ENCODE measurements at regions not wholly inside any gene's neighbourhood (a gene's known extent, or its start where the extent isn't known, plus 50 kb on each side); places are given as distances from the start of the nearest gene placed in this dataset.

DNA sequence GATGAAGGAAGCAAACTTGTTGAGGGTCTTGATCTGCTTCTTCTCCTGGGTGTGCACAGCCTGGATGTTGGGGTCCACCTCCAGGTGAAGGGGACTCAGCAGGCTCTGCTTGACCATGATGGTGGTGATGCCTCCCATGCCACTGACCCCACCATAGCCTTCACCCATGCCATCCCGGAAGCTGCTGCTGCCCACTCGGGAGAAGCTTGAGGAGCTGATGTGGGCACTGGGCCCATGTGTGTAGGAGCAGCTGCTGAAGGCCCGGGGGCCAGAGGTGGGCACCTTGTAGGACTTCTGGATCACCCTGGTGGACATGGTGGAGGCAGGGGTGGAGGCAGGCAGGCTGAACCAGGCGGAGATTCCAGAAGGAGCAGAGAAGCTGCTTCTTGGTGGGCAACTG lies 432.7 kb upstream of the DIPK2B start:
- TF ChIP-seq POLR2A (IDR thresholded peaks at IDR 0.05) = no peak
- TF ChIP-seq, protein P1, sequence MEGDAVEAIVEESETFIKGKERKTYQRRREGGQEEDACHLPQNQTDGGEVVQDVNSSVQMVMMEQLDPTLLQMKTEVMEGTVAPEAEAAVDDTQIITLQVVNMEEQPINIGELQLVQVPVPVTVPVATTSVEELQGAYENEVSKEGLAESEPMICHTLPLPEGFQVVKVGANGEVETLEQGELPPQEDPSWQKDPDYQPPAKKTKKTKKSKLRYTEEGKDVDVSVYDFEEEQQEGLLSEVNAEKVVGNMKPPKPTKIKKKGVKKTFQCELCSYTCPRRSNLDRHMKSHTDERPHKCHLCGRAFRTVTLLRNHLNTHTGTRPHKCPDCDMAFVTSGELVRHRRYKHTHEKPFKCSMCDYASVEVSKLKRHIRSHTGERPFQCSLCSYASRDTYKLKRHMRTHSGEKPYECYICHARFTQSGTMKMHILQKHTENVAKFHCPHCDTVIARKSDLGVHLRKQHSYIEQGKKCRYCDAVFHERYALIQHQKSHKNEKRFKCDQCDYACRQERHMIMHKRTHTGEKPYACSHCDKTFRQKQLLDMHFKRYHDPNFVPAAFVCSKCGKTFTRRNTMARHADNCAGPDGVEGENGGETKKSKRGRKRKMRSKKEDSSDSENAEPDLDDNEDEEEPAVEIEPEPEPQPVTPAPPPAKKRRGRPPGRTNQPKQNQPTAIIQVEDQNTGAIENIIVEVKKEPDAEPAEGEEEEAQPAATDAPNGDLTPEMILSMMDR (IDR thresholded peaks at IDR 0.05) = no peak
